MG63 (cell line): ENCODE measurements at regions not wholly inside any gene's neighbourhood (a gene's known extent, or its start where the extent isn't known, plus 50 kb on each side); places are given as distances from the start of the nearest gene placed in this dataset.
"Not testable (repeated sequence)": the region's sequence is repeated elsewhere in the genome, so short reads cannot be mapped to it uniquely, and the experiment has no call there.

Source experiments
- DNase-seq: peaks from one replicate; pipeline ENCODE4 v3.0.0-alpha.2; 2020
- H3K27me3 ChIP-seq: fragments of 250-450 bp; sonication (Bioruptor Pico); 2 replicates; pipeline ENCODE4 v1.5.1; 2020; ENCODE audit warnings: mild to moderate bottlenecking, moderate library complexity
- H3K36me3 ChIP-seq: fragments of 250-450 bp; sonication (Bioruptor Pico); 2 replicates; pipeline ENCODE4 v1.5.1; 2020; ENCODE audit warnings: mild to moderate bottlenecking, moderate library complexity
- H3K4me3 ChIP-seq: fragments of 250-450 bp; sonication (Bioruptor Pico); 2 replicates; pipeline ENCODE4 v1.5.1; 2020; ENCODE audit warnings: mild to moderate bottlenecking, moderate library complexity
- H3K9me3 ChIP-seq: fragments of 250-450 bp; sonication (Bioruptor Pico); 2 replicates; pipeline ENCODE4 v1.5.1; 2020; ENCODE audit warnings: mild to moderate bottlenecking, moderate library complexity

DNA sequence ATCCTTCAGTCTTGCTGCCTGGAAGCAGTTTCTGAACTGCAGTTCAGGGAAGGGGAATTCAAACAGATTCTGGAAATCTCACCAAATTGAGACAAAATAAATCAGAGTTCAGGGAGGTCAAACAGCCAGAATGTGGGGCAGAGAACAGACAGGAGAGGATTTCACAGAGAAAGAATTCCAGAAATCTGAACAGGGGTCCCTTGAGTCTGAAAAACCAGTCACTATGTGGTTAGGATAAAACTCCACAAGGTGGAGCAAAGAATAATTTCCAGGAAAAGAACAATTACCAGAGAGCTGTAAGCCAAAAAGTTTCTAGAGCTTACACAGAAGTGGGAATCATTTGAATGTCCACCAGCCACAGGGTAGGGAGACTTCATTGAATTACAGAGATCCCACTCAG is 84.7 kb downstream of the URB2 start:
- H3K9me3 ChIP-seq = no peaks in the 10 kb centered on the region
- no peaks in the 10 kb centered on the region for H3K27me3 ChIP-seq
- DNase-seq = no peak

DNA sequence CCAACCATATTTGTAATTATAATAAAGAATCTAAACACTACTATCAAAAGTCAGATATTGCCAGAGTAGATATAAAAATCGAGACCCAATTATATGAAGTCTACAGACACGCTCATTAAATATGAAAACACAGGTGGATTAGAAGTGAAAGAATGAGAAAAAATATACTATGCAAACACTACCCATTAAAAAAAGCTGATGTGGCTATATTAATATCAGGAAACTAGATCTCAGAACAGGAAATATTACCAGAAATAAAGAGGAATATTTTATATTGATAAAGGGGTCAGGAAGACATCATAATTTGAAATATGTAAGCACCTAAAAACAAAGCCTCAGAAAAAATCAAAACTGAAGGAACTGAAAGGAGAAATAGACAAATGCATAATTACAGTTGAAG is 88.3 kb downstream of the URB2 start:
- Histone ChIP-seq H3K27me3 (no peaks in the 10 kb centered on the region), H3K4me3 (no peak overlapping the region), H3K36me3 (no peaks in the 10 kb centered on the region), H3K9me3 (no peaks in the 10 kb centered on the region)
- DNase-seq = no peak

More for the DNA sequence above, 84.7 kb downstream of the URB2 start:
- Histone ChIP-seq H3K4me3 (no peak overlapping the region), H3K36me3 (no peaks in the 10 kb centered on the region)

- no peaks in the 10 kb centered on the region for H3K27me3 ChIP-seq
- DNase-seq = peak; percentile 42
Observed at GRCh38 chr1:229714964-229715603, 89.0 kb downstream of the URB2 start.

DNA sequence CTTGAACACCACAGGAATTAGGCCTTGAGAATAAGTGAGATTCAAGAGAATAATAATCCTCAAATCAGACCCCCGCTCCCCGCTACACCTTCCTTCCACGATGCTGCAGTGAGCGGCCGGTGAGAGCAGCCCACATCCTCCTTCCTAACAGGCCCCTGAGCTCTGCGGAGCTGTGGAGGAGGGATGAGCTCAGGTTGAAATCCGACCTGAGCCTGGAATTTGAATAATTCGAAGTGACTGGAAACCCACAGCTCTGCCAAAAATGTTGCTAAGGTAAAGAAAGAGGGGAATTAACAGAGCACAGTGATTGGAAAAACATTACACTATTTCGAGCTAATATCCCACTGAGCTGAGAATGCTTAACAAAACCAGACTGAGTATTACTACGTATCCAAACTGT is 90.0 kb downstream of the URB2 start:
- no peak overlapping the region for H3K4me3 ChIP-seq
- no peaks in the 10 kb centered on the region for H3K27me3 ChIP-seq
- H3K36me3 ChIP-seq = no peaks in the 10 kb centered on the region
- no peaks in the 10 kb centered on the region for H3K9me3 ChIP-seq
- DNase-seq = no peak

More at GRCh38 chr1:229714964-229715603, 89.0 kb downstream of the URB2 start:
- Histone ChIP-seq H3K36me3 (no peaks in the 10 kb centered on the region), H3K4me3 (no peak overlapping the region), H3K9me3 (no peaks in the 10 kb centered on the region)

DNA sequence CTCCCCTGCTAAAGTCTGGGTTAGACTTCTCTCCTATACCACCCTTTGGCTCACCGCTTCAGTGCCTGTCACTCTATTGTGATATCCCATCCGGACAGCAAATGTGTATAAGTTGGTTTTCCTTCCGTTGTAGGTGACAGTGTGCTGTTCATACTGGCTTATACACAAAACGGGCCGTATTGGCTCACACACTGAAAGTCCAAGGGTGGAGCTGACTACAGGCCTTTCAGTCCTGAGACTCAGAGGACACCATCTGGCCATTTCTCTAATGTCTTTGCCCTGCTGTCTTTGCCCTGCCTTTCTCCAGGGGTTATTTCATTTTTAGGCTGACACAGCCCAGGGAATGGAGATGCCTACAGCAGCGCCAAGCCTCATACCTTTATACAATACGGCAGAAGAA is 90.7 kb downstream of the URB2 start:
- peak overlapping the region; percentile 56 for H3K4me3 ChIP-seq
- no peak for DNase-seq
- peaks cover 2% of the 10 kb centered on the region; the same call in 1 of the 2 replicates for H3K9me3 ChIP-seq
- no peaks in the 10 kb centered on the region for H3K36me3 ChIP-seq
- H3K27me3 ChIP-seq = no peaks in the 10 kb centered on the region

DNA sequence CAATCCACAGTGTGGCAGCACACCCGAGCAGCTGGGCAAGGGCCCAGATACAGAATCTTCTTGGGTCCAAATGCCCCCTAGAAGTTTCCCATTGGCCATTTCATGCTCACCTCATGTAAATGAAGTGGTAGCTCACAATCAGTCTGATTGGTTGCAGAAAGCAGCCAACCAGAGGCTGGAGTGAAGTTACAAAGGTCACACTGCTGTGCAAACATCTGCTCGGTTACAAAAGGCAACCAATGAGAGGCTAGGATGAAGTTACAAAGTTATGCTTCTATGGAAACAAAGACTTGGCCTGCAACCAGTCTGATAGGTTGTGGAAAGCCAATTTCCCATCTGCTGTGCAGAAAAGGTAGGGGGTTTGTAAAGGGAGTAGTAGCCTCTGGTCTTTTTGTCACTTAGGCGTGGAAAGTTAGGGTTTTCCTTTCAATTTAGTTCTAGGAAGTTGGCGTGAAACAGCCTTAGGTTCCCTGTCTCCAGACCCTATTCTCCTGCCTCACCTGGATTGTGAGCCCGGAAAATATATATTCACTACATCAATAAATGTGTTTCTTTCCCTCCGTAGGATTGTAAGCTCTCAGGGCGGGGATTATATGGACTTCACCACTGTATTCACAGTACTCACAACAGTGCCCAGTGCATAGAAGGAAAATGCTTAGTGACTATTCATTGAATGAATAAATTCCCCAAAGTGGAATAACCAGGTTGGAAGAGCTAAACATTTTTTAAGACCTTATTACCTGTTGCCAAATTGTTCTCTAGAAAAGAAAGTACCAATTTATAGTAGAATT is 91.9 kb downstream of the URB2 start:
- Histone ChIP-seq H3K27me3 (no peaks in the 10 kb centered on the region; the same call in 1 of the 2 replicates), H3K9me3 (peaks cover 11% of the 10 kb centered on the region), H3K36me3 (no peaks in the 10 kb centered on the region), H3K4me3 (peak overlapping the region; percentile 56)
- DNase-seq = peak; percentile 82

DNA sequence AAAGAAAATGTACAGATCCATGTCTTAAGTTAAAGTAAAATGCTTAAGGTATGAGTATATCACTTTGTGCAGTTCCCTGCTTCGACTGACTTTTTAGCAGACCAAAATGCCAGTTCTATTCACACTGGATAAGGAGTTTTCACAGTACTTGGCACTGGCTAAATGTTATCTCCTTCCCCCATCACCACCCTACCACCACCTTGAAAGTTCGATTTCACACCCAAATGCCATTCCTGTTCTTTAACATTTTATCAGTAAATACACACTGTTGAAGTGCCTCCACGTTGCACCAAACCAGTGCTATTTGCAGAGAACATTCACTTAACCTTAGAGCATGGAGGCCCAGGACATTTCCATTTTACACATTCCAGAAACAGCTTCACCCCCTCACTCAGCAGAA is 100.0 kb downstream of the URB2 start:
- Histone ChIP-seq H3K36me3 (no peaks in the 10 kb centered on the region), H3K4me3 (no peak overlapping the region), H3K9me3 (peaks cover 14% of the 10 kb centered on the region), H3K27me3 (no peaks in the 10 kb centered on the region; the same call in 1 of the 2 replicates)
- no peak for DNase-seq

DNA sequence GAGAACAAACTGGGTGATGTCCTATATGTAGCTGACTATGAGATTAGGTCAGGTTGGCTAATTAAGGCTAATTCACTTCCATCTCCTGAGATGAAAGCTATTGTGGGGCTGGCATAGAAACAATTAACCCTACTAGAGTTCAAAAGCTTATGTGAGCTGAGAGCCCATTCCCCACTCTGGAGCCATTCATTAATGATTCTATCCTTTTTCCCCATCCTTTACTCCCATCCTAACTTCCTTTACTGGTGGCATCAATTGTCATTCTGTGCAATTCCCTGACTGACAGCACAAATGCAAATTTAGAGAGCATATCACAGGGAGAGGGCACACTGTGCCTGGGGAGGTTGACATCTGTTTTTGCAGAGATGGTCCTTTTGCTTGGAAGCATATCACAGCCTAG is 103.9 kb downstream of the URB2 start:
- peaks cover 2% of the 10 kb centered on the region; the same call in 1 of the 2 replicates for H3K27me3 ChIP-seq
- H3K9me3 ChIP-seq = no peaks in the 10 kb centered on the region
- no peak overlapping the region for H3K4me3 ChIP-seq
- H3K36me3 ChIP-seq = no peaks in the 10 kb centered on the region
- DNase-seq = no peak

GRCh38 chr1:229730573-229730972 is 104.5 kb downstream of the URB2 start:
- Histone ChIP-seq H3K4me3 (no peak overlapping the region), H3K36me3 (no peaks in the 10 kb centered on the region), H3K9me3 (no peaks in the 10 kb centered on the region), H3K27me3 (peaks cover 2% of the 10 kb centered on the region; the same call in 1 of the 2 replicates)
- no peak for DNase-seq

DNA sequence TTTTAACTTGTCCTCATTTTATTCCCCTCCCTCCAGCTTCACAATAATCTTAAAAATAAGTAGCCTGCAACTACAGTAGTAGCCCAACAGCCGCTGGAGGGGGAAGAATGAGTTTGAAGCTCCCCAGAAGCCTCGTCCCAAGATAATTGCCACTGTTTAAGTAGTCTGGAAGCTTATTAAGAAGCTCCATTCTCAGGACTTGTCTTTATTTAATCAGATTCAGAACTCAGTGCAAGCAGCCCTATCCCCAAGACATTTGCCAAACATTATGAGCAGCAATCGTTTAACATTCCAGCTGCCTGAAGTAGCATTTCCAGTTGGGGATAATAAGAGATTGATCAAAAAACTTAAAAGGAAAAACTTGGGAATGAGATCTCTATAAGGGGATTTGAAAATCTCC is 106.0 kb downstream of the URB2 start:
- no peak for DNase-seq
- Histone ChIP-seq H3K36me3 (no peaks in the 10 kb centered on the region), H3K27me3 (peaks cover 2% of the 10 kb centered on the region; the same call in 1 of the 2 replicates), H3K4me3 (no peak overlapping the region), H3K9me3 (peaks cover 11% of the 10 kb centered on the region)

GRCh38 chr1:229736376-229736775 is 110.3 kb downstream of the URB2 start:
- Histone ChIP-seq H3K27me3 (peaks cover 2% of the 10 kb centered on the region; the same call in 1 of the 2 replicates), H3K4me3 (no peak overlapping the region), H3K36me3 (no peaks in the 10 kb centered on the region), H3K9me3 (peaks cover 11% of the 10 kb centered on the region)
- no peak for DNase-seq

DNA sequence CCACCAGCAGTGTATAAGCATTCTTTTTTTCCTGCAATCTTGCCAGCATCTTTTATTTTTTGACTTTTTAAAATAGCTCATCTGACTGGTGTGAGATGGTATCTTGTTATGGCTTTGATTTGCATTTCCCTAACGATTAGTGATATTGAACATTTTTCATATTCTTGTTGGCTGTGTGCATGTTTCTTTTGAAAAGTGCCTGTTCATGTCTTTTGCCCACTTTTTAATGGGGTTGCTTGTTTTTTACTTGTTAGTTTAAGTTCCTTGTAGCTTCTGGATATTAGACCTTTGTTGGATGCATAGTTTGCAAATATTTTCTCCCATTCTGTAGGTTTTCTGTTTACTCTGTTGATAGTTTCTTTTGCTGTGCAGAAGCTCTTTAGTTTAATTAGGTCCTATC is 116.6 kb downstream of the URB2 start:
- H3K27me3 ChIP-seq, DNase-seq, H3K4me3 ChIP-seq, H3K9me3 ChIP-seq, H3K36me3 ChIP-seq: not testable (repeated sequence)

GRCh38 chr1:229749992-229750391 is 123.9 kb downstream of the URB2 start:
- Histone ChIP-seq H3K4me3 (no peak overlapping the region), H3K36me3 (no peaks in the 10 kb centered on the region), H3K27me3 (no peaks in the 10 kb centered on the region; the same call in 1 of the 2 replicates), H3K9me3 (no peaks in the 10 kb centered on the region)
- DNase-seq = no peak

GRCh38 chr1:229751610-229752009 is 125.6 kb downstream of the URB2 start:
- Histone ChIP-seq H3K27me3 (no peaks in the 10 kb centered on the region), H3K4me3 (no peak overlapping the region), H3K36me3 (no peaks in the 10 kb centered on the region), H3K9me3 (no peaks in the 10 kb centered on the region)
- no peak for DNase-seq

GRCh38 chr1:229752679-229753078 is 126.6 kb downstream of the URB2 start:
- Histone ChIP-seq H3K9me3 (peaks cover 6% of the 10 kb centered on the region), H3K4me3 (no peak overlapping the region), H3K27me3 (no peaks in the 10 kb centered on the region), H3K36me3 (no peaks in the 10 kb centered on the region)
- no peak for DNase-seq

- Histone ChIP-seq H3K4me3 (no peak overlapping the region), H3K9me3 (peaks cover 6% of the 10 kb centered on the region), H3K27me3 (no peaks in the 10 kb centered on the region), H3K36me3 (no peaks in the 10 kb centered on the region)
- no peak for DNase-seq
Observed at GRCh38 chr1:229753764-229754551, 127.9 kb downstream of the URB2 start.

DNA sequence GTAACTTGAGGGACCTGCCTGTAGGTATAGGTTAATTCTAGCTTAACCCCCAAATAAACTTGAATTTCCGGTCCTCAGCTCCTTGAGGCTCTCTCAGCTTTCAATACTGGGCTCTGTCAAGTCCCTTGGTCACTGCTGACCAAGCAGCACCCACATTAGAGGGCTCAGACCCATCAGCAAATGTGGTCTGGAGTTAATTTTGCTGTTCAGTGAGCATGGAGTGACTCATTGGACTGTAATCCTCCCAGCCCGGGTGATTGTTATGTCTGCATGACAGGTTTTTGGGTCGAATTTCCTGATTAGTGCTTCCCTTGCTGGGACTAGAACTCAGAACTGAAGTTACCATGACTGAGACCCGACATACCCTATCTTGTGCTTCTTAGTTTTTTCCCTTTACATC is 130.6 kb downstream of the URB2 start:
- Histone ChIP-seq H3K36me3 (no peaks in the 10 kb centered on the region), H3K27me3 (no peaks in the 10 kb centered on the region), H3K4me3 (no peak overlapping the region), H3K9me3 (peaks cover 6% of the 10 kb centered on the region)
- DNase-seq = peak; percentile 68
